COLO829 (cell line): ENCODE measurements at regions not wholly inside any gene's neighbourhood (a gene's known extent, or its start where the extent isn't known, plus 50 kb on each side); places are given as distances from the start of the nearest gene placed in this dataset.
A peak's percentile ranks its signal among the peaks of the same experiment; 100 is the strongest.

Experiments used
- DNase-seq: peaks from one replicate; pipeline ENCODE4 v3.0.0; 2012; ENCODE audit warnings: low spot score

DNA sequence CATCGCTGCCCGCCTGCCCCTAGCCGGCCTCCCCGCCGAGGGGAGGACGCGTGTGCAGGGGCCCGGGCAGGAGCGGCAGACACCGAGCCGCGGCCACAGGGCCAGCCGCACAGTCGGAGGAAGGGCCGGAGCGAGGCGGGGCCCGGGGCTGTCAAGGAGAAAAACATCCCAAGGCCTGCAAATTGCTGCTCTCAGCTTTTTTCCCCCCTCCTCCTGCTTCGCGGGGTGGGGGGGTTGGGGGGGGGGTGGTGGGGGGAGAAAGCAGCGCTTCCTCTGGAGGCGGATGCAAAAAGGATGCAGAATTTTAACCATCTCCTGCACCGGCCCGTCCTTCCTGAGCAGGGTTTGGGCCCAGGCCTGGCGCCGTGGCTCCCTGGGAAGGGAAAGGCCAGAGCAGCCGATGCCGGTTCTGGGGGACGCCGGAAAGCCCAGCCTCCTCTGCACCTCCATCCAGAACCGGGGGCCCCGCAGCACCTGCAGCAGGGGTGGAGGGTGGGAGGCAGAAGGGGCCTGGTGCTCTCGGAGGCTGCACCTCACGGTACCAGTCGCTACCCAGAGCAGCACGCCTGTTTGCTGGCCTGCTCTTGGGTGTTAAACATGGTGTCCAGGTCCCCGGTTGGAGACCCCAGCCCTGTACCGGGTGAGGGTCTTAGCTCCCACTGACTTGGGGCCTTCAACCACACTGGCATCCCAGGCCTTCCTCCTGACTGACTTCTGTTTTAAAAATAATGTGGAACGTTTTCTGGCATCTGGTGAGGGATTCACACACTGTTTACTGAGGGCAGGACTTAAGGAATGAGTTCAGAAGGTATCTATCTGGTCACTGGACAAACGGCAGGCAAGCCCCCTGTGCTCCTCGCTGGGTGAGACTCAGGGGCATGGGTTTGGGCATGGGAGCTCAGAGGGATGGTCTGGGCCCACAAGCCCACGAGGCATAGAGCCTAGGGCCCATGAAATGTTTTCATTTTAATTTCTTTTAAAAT is 77.4 kb upstream of the WNT7B start:
- peak; percentile 84 for DNase-seq

DNA sequence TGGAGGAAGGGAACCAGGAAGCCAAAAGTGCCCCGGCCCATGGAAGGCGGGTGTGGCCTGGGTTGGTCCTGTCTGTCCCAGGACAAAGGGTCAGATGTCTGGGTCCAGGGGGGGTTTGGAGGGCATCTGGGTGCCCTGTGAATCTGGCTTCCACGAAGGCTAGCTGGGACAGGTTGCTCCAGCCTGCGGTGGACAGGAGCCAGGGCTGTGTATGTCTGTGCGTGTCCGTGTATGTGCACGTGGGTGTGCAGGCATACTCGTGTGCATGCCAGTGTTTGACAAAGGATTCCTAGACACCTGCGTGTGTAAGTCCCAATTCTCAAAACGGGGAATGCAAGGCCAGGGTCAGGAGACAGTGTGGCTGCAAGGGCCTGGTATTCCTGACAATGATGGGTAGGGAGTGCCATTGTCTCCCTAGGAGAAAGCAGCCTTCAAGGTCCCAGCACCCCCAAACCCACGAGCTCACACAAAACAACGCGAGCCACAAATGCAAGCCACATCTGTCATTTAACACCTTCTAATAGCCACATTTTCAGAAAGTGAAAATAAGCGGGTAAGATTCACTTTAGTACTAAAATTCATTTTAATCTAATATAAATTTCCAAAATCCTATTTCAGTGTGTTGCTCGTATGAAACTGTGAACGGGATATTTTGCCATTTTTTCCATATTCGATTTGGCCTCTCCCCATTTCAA is 78.4 kb upstream of the WNT7B start:
- DNase-seq = no peak

DNA sequence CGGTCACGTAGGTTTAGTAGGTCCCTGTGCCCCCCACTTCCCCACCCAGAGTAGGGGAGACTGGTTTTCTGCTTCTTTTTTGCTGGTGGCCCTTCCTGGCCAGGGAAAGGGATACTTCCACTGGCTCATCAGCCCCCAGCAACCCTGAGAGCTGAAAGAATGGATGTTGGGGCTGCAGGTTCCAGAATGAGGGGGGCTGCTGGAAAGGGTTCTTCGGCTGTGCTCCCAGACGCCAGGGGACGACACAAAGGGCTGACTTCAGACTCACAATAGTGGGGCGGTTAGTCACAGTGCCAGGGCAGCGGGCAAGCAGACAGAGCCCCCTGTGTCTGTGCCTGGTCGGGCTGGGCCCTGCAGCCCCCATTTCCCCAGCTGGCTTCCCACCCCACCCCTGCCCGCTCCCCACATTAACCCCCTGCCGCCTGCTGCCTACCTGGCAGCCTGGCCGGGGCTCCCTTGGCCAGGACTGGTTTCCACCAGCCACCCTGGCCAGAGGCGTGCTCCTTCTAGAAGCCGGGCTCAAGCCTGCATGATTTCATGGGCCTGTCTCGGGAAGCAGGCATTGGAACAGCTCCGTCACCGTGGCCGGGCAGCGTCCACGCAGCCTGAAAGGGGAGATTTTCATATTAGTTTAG is 79.1 kb upstream of the WNT7B start:
- DNase-seq = no peak

DNA sequence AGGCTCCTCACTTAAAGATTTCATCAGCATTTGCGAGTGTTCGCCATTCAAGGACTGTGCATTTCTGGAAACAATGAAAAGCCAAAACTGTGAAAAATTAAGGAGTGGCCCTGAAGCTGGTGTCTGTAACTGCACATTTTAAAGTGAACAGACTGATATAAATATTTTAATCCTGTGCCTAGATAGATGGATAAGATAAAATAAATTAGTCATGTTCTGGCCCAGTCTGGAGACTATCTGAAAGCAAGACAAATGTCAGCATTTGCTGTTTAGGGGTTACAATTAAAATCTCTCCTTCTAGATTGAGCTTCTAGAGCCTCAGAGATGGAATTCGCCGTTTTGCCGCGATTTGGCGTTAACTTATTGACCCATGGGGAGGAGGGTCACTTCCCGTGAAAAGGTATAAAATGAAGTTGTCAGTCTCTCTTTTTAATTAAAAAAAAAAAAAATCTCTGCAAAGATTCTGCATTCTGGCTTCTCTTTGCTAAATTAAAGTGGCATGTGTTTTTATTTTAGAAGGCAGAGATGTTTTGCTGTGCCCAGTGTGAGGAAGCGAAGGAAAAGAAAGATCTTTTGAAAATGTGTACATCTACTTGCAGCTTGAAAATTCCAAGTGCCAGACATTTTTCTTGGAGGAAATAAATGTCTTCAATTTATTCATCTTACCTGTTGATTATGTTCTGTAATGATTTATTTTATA is 79.7 kb upstream of the WNT7B start:
- no peak for DNase-seq

DNA sequence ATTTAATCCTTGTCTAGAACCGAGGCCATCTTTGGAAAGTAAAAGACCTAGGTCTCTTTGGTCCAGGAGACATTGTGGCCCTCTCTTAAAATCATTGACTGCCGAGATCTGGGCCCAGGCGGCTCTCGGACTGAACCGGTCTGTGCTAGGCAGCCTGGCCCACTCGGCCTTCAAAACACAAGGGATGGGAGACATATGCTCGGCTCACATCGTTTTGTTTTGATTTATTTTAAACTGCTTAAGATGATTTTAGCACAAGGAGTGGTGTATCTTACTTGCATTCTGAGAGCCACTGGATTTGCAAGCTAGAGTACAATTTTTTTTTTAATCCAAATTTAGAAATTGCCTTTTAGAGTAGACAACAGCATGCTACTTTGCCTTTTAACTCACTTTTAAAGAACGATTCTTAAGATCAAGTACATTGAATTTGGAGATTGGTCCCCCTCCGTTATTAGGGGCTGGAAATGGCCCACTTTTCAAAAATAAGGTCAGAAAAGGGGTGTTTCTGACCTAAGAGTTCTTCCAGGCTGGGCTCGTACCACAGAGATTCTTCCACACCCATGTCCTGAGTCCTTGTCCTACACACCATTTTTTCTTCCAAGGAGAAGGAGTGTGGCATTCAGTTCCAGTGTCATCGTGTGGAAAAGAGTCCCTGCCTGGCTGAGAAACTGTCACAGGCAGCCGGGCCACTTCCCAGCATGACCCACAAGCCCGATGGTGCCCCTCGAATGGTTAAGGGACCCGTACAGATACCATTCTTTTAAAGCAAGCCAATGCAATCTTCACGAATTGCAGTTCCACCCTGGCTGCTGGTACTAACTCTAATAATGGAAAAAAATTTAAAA is 80.5 kb upstream of the WNT7B start:
- no peak for DNase-seq

DNA sequence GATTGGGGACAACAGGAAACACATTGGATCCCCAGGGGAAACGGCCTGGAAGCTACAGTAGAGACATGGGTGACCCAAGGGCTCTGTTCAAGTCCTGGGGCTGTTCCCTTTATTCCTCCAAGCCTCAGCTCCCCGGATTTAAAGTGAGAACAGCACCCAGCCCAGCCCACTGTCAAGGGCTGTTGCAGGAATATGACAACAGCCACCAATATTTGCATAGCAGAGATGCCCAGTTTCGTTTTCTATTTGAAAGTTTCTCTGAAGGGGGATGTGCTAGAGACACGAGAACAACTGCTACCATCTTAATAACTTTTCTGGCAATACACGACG is 81.1 kb upstream of the WNT7B start:
- no peak for DNase-seq

DNA sequence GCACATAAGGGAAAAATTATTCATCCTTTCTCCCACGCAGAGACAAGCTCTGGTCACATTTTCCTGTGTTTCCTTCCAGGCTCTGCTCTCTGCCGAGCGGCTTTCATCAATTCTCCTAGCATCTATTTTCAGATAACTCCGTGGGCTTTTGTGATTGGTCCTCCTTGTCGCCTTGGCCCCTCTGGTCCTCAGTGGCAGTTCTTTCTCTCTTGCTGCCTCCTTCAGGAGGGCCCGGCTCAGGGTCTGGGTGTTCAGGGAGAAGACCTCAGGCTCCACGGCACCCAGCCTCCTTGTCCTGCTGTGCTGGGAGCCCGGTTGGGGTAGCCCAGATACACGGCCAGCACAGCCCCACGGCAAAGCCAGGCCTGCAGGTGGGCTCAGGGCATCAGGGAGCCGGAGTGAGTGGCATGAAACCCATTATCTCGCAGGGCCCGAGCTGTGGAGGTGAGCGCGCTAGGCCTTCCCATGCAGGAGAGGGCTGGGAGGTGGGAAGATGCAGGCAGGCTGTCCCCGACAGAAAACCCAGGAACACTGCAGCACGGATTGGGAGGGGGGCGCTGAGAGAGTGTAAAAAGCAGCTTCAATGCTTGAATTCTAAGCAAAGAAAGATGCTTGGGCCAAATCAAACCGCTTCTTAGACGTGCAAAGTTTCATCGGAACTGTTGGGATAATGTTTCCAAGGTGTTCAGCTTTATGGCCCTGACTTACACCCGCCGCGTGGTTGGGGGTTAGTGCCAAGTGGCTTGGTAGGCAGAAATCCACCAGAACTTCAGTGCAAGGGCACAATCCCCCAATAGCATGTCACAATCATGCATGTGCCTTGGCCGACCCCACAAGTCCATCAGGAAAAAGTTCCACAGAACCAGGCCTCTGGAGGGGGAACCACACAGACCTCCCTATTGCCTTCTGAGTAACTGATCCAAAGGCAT is 81.9 kb upstream of the WNT7B start:
- no peak for DNase-seq

DNA sequence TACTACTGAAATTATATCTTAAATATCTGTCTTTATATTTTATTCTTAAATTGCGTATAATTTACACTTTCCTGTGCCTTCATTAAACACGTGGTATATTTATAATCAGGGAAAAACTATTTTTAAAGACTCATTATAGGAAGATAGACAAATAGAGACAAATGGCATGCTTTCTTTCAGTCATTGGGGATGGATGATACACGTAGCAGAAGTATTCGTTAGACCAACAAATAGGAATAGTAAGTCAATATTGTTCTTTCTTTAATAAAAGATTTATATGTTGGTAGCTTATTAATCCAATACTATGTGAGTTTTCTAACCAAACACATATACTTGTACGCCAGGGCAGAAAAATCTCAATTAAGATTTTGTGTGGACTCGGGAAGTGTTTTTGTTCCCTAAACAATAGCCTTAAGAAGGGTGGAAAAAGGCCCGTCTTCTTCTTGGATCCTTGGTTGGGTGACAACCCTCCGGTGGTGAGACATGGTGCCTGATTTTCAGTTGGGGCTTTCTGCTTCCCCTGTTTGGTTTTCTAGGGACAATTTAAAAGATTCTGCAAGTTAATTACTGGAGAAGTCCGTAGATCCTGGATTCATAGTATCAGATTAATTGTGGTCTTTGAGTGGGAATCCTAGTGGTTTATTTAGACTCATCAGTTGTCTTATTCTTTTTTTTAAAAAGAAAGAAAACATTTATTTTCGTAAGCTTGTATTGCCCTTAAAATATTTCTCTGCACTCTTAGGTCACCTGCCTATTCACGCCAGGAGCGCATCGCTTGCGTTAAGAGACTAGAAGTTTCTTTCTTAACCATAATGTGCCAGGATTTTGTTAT is 83.5 kb upstream of the WNT7B start:
- DNase-seq = no peak

DNA sequence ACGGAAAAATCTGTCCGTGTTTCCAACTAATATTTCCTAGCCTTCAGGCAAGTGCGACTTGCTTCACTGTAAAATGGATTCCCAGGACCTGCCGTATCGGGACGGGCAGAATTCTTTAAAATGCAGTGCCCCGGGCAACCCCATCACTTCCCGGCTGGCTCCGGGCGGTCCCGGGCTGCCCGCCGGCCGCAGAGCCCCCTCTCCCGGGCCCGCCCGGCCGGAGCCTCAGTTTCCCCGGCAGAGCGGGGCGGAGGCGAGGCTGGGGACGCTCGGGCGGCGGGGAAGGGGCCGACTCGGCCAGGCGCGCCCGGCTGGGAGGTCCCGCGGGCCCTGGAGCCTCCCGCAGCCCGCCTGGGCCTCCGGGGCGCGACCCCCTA is 84.2 kb upstream of the WNT7B start:
- DNase-seq = no peak

DNA sequence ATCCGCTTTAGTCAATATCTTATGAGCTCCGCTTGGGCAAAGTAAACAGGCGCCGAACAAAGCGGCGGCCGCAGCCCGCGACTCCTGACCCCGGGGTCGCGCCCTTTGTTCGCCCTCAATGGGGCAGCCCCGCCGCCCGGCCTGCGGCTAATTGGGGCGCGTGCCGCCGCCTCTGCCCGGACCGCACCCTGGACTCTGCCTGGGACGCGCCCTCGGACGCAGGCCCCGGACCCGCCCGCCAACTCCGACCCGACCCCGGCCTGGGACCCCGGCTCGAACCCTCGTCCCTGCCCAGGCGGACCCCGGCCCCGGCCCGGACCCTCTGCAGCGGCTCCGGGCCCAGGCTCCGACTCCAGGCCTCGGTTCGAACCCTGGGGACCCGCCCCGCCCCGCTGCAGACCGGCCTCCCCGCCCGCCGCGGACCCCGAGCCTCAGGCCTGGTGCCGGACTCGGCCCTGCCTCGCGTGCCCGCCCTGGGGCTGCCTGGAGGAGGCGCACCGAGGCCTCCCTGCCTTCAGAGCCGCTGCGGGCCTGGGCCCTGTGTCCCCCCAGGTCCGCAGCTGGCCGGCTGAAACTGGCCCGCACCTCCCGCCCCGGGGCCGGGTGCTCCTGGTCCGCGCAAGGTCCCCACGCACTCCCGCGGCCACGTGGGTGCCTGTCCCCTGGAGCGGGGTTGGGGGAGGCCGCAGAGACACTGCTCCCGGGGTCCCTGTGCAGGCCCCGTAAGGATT is 84.7 kb upstream of the WNT7B start:
- DNase-seq = no peak

DNA sequence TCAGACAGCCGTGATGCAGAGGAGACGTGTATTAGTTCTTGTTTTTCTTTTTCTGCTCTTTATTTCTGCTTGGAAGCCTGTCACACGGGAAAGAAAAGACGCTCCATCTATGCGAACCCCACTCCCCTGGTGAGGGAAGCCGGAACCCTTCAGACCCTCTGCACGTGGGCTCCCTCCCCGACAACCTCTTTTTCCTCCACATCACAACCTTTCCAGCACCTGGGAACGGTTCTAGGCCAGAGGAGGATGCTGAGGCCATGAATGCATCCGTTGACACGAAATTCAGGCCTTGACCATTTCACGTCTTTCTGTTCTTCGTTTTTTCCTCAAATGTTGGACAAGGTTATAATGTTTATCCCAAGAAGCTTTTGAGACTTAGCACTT is 85.3 kb upstream of the WNT7B start:
- no peak for DNase-seq

DNA sequence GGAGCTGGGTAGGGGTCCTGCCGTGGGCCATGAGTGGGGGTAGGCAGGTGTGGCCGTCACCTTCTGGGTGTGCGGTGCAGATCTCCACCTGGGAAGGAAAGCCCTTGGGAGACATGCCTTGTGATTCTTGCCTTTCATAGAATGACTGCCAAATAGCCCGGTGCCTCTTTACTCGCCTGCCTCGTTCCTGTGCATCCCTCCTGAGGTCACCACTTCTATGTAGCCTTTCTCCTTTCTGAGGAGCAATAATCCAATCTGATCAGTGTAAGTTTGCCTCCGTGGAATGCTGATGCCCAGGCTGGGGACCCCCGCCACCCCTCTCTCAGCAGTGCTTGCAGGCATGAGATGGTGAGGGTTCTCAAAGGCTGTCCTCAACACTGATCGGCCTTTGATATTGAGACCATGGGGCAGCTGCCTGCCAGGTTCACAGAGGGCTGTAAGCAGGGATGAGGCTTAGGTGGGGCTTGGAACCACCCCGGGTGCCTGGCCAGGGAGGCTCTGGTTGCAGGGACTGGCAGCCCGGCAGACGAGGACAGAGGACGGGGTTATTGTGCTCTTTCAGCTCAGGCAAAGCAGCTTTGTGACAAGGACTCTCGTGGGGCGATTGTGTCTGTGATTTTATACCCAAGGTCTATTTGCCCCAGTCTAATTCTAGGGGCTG is 86.1 kb upstream of the WNT7B start:
- DNase-seq = no peak

DNA sequence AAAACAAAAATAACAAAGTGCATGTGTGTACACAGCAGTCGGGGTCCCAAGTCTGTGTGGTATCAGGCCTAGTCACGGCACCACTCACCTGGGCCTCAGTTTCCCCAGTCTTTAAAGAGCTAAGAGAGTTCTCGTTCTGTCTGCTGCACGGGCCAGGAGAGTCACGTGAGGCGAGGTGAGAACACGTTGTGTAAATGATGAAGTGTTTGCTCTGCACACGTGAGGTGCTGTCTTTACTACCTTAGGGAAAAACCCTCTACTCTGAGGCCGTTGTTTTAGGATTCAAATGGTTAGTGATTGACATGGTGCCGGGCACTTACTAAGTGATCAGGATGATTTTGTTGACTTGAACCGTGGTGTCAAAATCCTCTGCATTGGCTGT is 86.5 kb upstream of the PPARA start:
- no peak for DNase-seq

DNA sequence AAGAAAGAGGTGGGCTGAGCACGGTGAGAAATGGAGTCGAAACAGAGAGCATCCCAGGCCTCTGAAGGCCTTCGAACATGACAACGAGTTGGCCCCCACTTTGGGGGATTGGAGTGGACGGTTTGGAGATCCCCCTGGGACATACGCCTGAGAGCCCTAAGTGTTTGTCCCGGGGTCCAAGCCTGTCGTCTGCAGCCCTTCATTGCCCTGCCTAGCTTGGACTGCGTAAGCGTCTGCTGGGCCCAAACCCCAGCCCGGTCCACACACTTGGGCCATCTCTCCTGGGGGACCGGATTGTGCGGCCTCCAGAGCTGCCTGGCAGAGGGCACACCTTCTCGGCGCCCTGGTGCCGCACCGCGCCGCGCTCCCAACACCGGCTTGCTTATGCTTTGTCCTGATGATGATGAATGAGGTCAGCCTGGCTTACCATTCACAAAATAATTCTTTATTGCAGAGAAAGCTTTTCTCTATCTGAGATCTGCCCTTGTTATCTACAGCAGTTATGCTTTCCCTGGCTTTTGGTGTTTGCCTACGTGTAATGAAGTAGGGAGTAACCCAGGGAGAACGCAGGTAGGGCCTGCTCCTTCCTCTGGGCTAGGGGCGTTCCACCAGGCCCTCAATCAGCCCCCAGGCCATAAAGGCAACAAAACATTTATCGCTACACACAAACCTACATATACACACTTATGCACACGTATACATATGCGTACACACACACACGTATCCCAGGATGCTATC is 85.9 kb upstream of the PPARA start:
- no peak for DNase-seq

DNA sequence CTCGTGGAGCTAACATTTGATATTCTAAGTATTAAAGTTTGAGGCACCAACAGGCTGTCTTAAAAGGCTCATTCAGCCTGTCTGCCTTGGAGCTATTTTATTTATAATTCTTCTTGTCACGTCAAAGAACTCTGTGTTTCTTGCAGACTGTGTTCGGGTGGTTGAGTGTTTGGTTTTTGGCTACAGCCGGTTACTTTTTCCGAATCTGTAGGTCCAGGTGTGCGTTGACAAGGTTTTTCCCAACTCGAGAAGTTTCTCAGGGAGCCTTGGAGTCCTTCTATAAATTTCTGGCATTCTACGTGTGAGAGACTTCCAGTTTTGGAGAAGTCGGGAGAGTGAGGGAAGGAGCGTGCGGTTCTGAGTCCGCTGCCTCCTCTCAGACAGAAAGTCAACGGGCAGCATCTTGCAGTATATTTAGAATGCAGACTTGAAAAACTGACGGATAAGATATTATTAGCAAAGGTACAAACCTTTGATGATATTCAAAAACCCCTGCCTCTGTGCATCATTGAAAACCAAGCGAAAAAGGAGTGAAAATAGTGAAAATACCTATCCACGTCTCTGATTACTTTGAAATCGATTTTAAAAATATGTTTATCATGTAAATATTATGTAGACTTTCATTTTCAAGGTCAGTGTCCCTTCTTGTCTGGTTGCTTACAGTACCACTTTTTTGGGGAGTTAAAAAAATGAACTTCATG is 85.2 kb upstream of the PPARA start:
- DNase-seq = no peak

DNA sequence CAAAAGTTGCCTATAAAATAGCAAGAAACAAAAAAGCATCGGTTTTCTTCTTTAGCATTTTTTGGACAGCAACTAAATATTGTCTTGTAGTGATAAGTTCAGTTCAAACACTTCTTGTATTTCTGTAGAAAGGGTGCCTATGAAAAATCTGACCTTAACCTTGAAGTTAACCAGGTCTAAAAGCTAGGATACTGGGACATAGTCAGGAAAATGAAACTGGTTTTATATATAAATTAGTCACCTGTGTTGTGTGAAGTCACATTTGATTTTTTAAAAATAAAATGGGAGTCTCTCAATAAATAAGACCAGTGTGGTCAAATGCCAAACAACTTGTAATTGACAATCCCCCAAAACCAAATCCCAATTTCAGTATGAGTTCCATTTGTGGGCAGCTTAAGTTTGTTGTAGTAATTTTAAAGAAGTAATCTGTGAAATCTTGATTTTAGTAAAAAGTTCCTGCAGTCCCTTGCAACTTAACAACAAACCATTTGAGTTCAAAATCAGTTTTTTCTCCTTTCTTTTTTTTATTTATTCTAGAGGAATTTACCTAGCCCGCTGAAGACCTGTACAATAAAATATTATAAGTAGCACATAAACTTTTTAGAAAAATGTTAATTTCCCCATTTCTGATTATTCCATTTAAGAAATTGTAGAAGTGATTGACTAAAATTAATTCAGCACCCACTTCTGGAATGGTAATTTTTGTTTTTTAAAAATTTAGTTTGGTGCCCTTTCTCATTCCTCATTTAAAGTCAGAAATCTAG is 84.5 kb upstream of the PPARA start:
- no peak for DNase-seq
